ENCODE measurements at regions not wholly inside any gene's neighbourhood (a gene's known extent, or its start where the extent isn't known, plus 50 kb on each side); places are given as distances from the start of the nearest gene placed in this dataset.

DNA sequence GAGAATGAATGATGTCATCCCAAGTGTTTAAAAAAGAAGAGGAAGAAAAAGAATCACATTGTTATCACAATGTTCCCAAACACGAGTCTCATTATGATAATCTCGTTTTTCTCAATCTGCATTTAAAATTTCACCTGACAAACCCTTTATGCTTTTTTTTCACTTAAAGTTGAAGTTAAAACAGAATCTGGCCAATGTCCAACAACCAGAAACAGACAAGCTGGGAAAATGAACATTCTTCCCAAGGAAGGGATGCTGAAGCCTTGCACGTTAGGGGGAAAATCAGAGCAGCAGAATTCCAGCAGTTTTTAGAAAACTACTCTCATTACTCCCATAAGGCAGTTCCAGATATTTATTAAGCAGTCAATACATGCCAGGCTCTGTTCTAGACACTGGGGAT lies 245.3 kb downstream of the TMEM182 start:
- no peak for TF ChIP-seq EZH2phosphoT487 (IDR thresholded peaks at IDR 0.05; ENCODE audit: insufficient read depth, low read depth)
- TF ChIP-seq EZH2 (IDR thresholded peaks at IDR 0.05; ENCODE audit: insufficient read depth, poor library complexity, severe bottlenecking), result no peak
- in situ Hi-C loops (cut with MboI), result no loop called here
- H3K9ac ChIP-seq, result no peak overlapping the region

GRCh38 chr2:103008586-103008985 lies 246.8 kb downstream of the TMEM182 start:
- Histone ChIP-seq H3K4me3 (no peak overlapping the region), H2AFZ (no peak overlapping the region), H3K27me3 (replicated peaks; ENCODE audit: insufficient read depth) (no peaks in the 10 kb centered on the region; the same call in 1 of the 2 replicates), H3K9me3 (ENCODE audit: low read depth) (no peaks in the 10 kb centered on the region), H3F3A (ENCODE audit: insufficient read depth) (no peaks in the 10 kb centered on the region), H4K20me1 (ENCODE audit: insufficient read depth) (no peaks in the 10 kb centered on the region), H3K36me3 (ENCODE audit: low read depth) (no peaks in the 10 kb centered on the region), H3K27ac (no peak overlapping the region), H3K4me2 (ENCODE audit: unreplicated experiment) (no peak overlapping the region), H3K4me1 (ENCODE audit: insufficient read depth) (no peaks in the 10 kb centered on the region), H3K9ac (no peak overlapping the region), H3K9me2 (ENCODE audit: insufficient read depth) (no peaks in the 10 kb centered on the region), H3K79me2 (ENCODE audit: insufficient read depth) (no peaks in the 10 kb centered on the region)
- 10 to 19% methylated on average over 6 of the region's 6 CpGs for WGBS, 2 experiments (ENCODE audit: low coverage in 1 of 2, low lambda C conversion rate in 2 of 2, missing lambda C conversion rate in 2 of 2)
- no peak for DNase-seq
- in situ Hi-C loops (cut with MboI), result no loop called here
- TF ChIP-seq EZH2phosphoT487 (IDR thresholded peaks at IDR 0.05; ENCODE audit: insufficient read depth, low read depth), result no peak
- TF ChIP-seq EZH2 (IDR thresholded peaks at IDR 0.05; ENCODE audit: insufficient read depth, poor library complexity, severe bottlenecking), result no peak

More for the DNA sequence above, 245.3 kb downstream of the TMEM182 start:
- H3K79me2 ChIP-seq (ENCODE audit: insufficient read depth), result no peaks in the 10 kb centered on the region
- H3K4me2 ChIP-seq (ENCODE audit: unreplicated experiment), result no peak overlapping the region
- no peak overlapping the region for H3K27ac ChIP-seq
- no peak overlapping the region for H2AFZ ChIP-seq
- 36 to 47% methylated on average over 3 of the region's 3 CpGs for WGBS, 2 experiments (ENCODE audit: low coverage in 1 of 2, low lambda C conversion rate in 2 of 2, missing lambda C conversion rate in 2 of 2)
- no peaks in the 10 kb centered on the region for H3K9me2 ChIP-seq (ENCODE audit: insufficient read depth)
- no peaks in the 10 kb centered on the region for H3K4me1 ChIP-seq (ENCODE audit: insufficient read depth)
- DNase-seq, result no peak
- no peaks in the 10 kb centered on the region for H3K36me3 ChIP-seq (ENCODE audit: low read depth)
- H3F3A ChIP-seq (ENCODE audit: insufficient read depth), result no peaks in the 10 kb centered on the region
- no peaks in the 10 kb centered on the region for H3K9me3 ChIP-seq (ENCODE audit: low read depth)
- H3K27me3 ChIP-seq (replicated peaks; ENCODE audit: insufficient read depth), result no peaks in the 10 kb centered on the region; the same call in 1 of the 2 replicates
- no peaks in the 10 kb centered on the region for H4K20me1 ChIP-seq (ENCODE audit: insufficient read depth)
- no peak overlapping the region for H3K4me3 ChIP-seq

GRCh38 chr2:103009871-103010270 lies 248.0 kb downstream of the TMEM182 start:
- no peaks in the 10 kb centered on the region for H3K79me2 ChIP-seq (ENCODE audit: insufficient read depth)
- no peak for DNase-seq
- H3K36me3 ChIP-seq (ENCODE audit: low read depth), result no peaks in the 10 kb centered on the region
- no peak overlapping the region for H3K27ac ChIP-seq
- H3K9me3 ChIP-seq (ENCODE audit: low read depth), result no peaks in the 10 kb centered on the region
- H4K20me1 ChIP-seq (ENCODE audit: insufficient read depth), result no peaks in the 10 kb centered on the region
- 1 to 3% methylated on average over 5 of the region's 5 CpGs for WGBS, 2 experiments (ENCODE audit: low coverage in 1 of 2, low lambda C conversion rate in 2 of 2, missing lambda C conversion rate in 2 of 2)
- H3K4me2 ChIP-seq (ENCODE audit: unreplicated experiment), result no peak overlapping the region
- in situ Hi-C loops (cut with MboI), result no loop called here
- H3K4me1 ChIP-seq (ENCODE audit: insufficient read depth), result no peaks in the 10 kb centered on the region
- H3K27me3 ChIP-seq (replicated peaks; ENCODE audit: insufficient read depth), result no peaks in the 10 kb centered on the region; the same call in 1 of the 2 replicates
- no peak for TF ChIP-seq EZH2 (IDR thresholded peaks at IDR 0.05; ENCODE audit: insufficient read depth, poor library complexity, severe bottlenecking)
- TF ChIP-seq EZH2phosphoT487 (IDR thresholded peaks at IDR 0.05; ENCODE audit: insufficient read depth, low read depth), result no peak
- H3K9me2 ChIP-seq (ENCODE audit: insufficient read depth), result no peaks in the 10 kb centered on the region
- H3K9ac ChIP-seq, result no peak overlapping the region
- no peak overlapping the region for H3K4me3 ChIP-seq
- no peak overlapping the region for H2AFZ ChIP-seq
- H3F3A ChIP-seq (ENCODE audit: insufficient read depth), result no peaks in the 10 kb centered on the region

DNA sequence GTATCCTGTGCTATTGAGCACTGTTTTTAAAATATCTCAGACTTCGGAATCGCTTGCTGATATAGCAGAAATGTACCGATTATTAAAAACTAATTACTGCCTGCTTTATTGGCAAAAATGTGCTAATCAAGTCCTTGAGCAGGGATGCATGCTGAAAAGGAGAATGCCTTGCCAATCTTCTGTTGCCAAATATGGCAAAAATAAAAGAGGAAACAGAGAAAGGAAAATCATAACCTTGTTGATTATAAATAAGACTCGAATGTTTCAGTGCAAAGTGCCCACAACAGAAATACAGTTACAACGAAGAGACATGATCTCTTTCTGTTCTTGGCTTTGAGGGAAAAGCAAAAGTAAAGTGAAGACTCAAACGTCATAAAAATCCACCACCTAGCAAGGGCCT lies 248.5 kb downstream of the TMEM182 start:
- no peak for DNase-seq
- H2AFZ ChIP-seq, result no peak overlapping the region
- TF ChIP-seq EZH2phosphoT487 (IDR thresholded peaks at IDR 0.05; ENCODE audit: insufficient read depth, low read depth) (no peak), EZH2 (IDR thresholded peaks at IDR 0.05; ENCODE audit: insufficient read depth, poor library complexity, severe bottlenecking) (no peak)
- no peaks in the 10 kb centered on the region for H3K4me1 ChIP-seq (ENCODE audit: insufficient read depth)
- H3K9me2 ChIP-seq (ENCODE audit: insufficient read depth), result no peaks in the 10 kb centered on the region
- no peaks in the 10 kb centered on the region; the same call in 1 of the 2 replicates for H3K27me3 ChIP-seq (replicated peaks; ENCODE audit: insufficient read depth)
- no peaks in the 10 kb centered on the region for H3K36me3 ChIP-seq (ENCODE audit: low read depth)
- H3K9ac ChIP-seq, result no peak overlapping the region
- 17 to 18% methylated on average over 6 of the region's 6 CpGs for WGBS, 2 experiments (ENCODE audit: low coverage in 1 of 2, low lambda C conversion rate in 2 of 2, missing lambda C conversion rate in 2 of 2)
- H3K9me3 ChIP-seq (ENCODE audit: low read depth), result no peaks in the 10 kb centered on the region
- no peak overlapping the region for H3K27ac ChIP-seq
- no peaks in the 10 kb centered on the region for H3K79me2 ChIP-seq (ENCODE audit: insufficient read depth)
- in situ Hi-C loops (cut with MboI), result no loop called here
- H3F3A ChIP-seq (ENCODE audit: insufficient read depth), result no peaks in the 10 kb centered on the region
- H3K4me3 ChIP-seq, result no peak overlapping the region
- no peak overlapping the region for H3K4me2 ChIP-seq (ENCODE audit: unreplicated experiment)
- no peaks in the 10 kb centered on the region for H4K20me1 ChIP-seq (ENCODE audit: insufficient read depth)

DNA sequence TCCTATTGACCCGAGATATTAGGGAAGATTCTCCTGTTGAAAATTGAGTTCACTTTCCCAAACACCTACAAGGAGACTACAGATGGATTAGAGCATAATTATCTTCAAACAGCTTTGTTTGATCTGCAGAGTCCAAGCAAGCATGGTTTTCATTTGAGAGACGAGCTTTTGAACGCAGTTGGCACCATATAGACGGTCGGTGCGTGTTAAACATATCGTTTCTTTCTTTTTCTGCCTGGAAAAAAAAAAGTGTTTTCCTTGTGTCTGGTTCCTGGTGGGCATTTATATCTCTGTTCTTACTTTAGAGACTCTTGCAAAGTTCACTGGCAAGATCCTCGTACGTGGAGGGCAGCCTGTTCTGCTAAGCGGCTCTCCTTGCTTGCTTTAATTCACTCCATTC lies 248.9 kb downstream of the TMEM182 start:
- H3K79me2 ChIP-seq (ENCODE audit: insufficient read depth), result no peaks in the 10 kb centered on the region
- no peaks in the 10 kb centered on the region for H4K20me1 ChIP-seq (ENCODE audit: insufficient read depth)
- H3F3A ChIP-seq (ENCODE audit: insufficient read depth), result no peaks in the 10 kb centered on the region
- no peak overlapping the region for H3K27ac ChIP-seq
- H3K9me2 ChIP-seq (ENCODE audit: insufficient read depth), result no peaks in the 10 kb centered on the region
- no peaks in the 10 kb centered on the region for H3K9me3 ChIP-seq (ENCODE audit: low read depth)
- H3K4me3 ChIP-seq, result no peak overlapping the region
- H3K4me2 ChIP-seq (ENCODE audit: unreplicated experiment), result no peak overlapping the region
- H3K9ac ChIP-seq, result no peak overlapping the region
- H2AFZ ChIP-seq, result no peak overlapping the region
- no peak for DNase-seq
- 23% methylated on average over 10 of the region's 10 CpGs for WGBS, 2 experiments (ENCODE audit: low coverage in 1 of 2, low lambda C conversion rate in 2 of 2, missing lambda C conversion rate in 2 of 2)
- TF ChIP-seq EZH2 (IDR thresholded peaks at IDR 0.05; ENCODE audit: insufficient read depth, poor library complexity, severe bottlenecking), result no peak
- TF ChIP-seq EZH2phosphoT487 (IDR thresholded peaks at IDR 0.05; ENCODE audit: insufficient read depth, low read depth), result no peak
- no peaks in the 10 kb centered on the region for H3K4me1 ChIP-seq (ENCODE audit: insufficient read depth)
- in situ Hi-C loops (cut with MboI), result no loop called here
- no peaks in the 10 kb centered on the region for H3K36me3 ChIP-seq (ENCODE audit: low read depth)
- no peaks in the 10 kb centered on the region; the same call in 1 of the 2 replicates for H3K27me3 ChIP-seq (replicated peaks; ENCODE audit: insufficient read depth)

All from GM23248 (cell line).